HCT116 (cell line): ENCODE measurements at regions not wholly inside any gene's neighbourhood (a gene's known extent, or its start where the extent isn't known, plus 50 kb on each side); places are given as distances from the start of the nearest gene placed in this dataset.
A peak's percentile ranks its signal among the peaks of the same experiment; 100 is the strongest.

Experiments
- ATAC-seq: fragments of 200-7000 bp; cut with Tn5 transposase; 2 replicates; pipeline ENCODE4 v1.9.1; 2020; ENCODE audit warnings: mild to moderate bottlenecking, moderate library complexity
- BruUV-seq: library from RNA; stranded (reverse); fragments of 400-500 nt; replicated peaks from 2 replicates; lab custom pipeline; 2021; lab: Mats Ljungman, UMichigan
- CTCF ChIA-PET: fragments of 300-600 bp; sonication (Branson Sonifier 250); formaldehyde crosslinking; loops from one replicate; lab custom pipeline; 2021; ENCODE audit warnings: antibody characterized with exemption; lab: Charles Lee
- POLR2A ChIA-PET: fragments of 300-600, 350-600 bp; sonication (Branson Sonifier 250); formaldehyde crosslinking; loops from one replicate; lab custom pipeline; 2021; ENCODE audit warnings: antibody characterized with exemption; lab: Charles Lee
- RAD21 ChIA-PET, 2 experiments: fragments of 300-600 bp; sonication (Branson Sonifier 250); formaldehyde crosslinking; loops; one replicate each; lab custom pipeline; 2023; ENCODE audit warnings: low total read pairs in 2 of 2; ENCODE audit not compliant: uncharacterized antibody in 2 of 2, unreplicated experiment in 2 of 2, low non-redundant PET in 1 of 2; lab: Charles Lee
- DNase-seq: peaks from one replicate; pipeline ENCODE4 v3.0.0-alpha.2; 2010; ENCODE audit warnings: low read depth, low spot score
- H2AFZ ChIP-seq: fragments of 200-600 bp; shearing (Covaris generic), sonication (generic); 2 replicates; pipeline ENCODE4 v1.6.1; 2017; ENCODE audit warnings: low read depth, mixed run types, mixed read lengths, antibody characterized with exemption, low read length; ENCODE audit not compliant: poor library complexity, severe bottlenecking
- H3K27ac ChIP-seq: 2 replicates; pipeline ENCODE4 v1.5.1; 2012; ENCODE audit warnings: low read depth, low read length
- H3K27me3 ChIP-seq: fragments of 200-600 bp; sonication (generic); 2 replicates; pipeline ENCODE4 v1.6.1; 2016; ENCODE audit warnings: mixed run types, low read length, mixed read lengths; ENCODE audit not compliant: insufficient read depth
- H3K36me3 ChIP-seq, 2 experiments: fragments of 200-500 bp in 1 of 2; fragments of 200-600 bp in 1 of 2; sonication (Bioruptor generic) in 1 of 2; sonication (generic) in 1 of 2; 2 replicates each; pipeline versions ENCODE4 v1.5.1 to v1.6.1; 2014 to 2016; ENCODE audit warnings: low read length in 2 of 2, inconsistent platforms in 1 of 2, mixed read lengths in 1 of 2, mixed run types in 1 of 2; ENCODE audit not compliant: insufficient read depth in 2 of 2, control insufficient read depth in 1 of 2
- H3K4me1 ChIP-seq, 2 experiments: fragments of 200-600 bp in 1 of 2; sonication (generic) in 1 of 2; 2 replicates each; pipeline versions ENCODE4 v1.5.1 to v1.6.1; 2012 to 2017; ENCODE audit warnings: low read length in 2 of 2, inconsistent platforms in 1 of 2, mild to moderate bottlenecking in 1 of 2, mixed read lengths in 1 of 2, mixed run types in 1 of 2, moderate library complexity in 1 of 2; ENCODE audit not compliant: insufficient read depth in 2 of 2, control insufficient read depth in 1 of 2
- H3K4me2 ChIP-seq: fragments of 200-600 bp; sonication (generic); 2 replicates; pipeline ENCODE4 v1.6.1; 2017; ENCODE audit warnings: mixed run types, low read length, mixed read lengths
- H3K4me3 ChIP-seq, 2 experiments: fragments of 200-600 bp in 1 of 2; sonication (generic) in 1 of 2; replicated peaks in 1 of 2; 2 replicates each; pipeline ENCODE4 v1.5.1; 2011 to 2016; ENCODE audit warnings: low read length in 2 of 2, control low read depth in 1 of 2, low read depth in 1 of 2, mild to moderate bottlenecking in 1 of 2, mixed read lengths in 1 of 2, mixed run types in 1 of 2
- H3K79me2 ChIP-seq: fragments of 200-600 bp; sonication (generic); 2 replicates; pipeline ENCODE4 v1.6.1; 2017; ENCODE audit warnings: mild to moderate bottlenecking, mixed run types, low read length, moderate library complexity, mixed read lengths; ENCODE audit not compliant: insufficient read depth
- H3K9ac ChIP-seq: fragments of 200-600 bp; sonication (generic); 2 replicates; pipeline ENCODE4 v1.6.1; 2016; ENCODE audit warnings: low read length, mixed read lengths
- H3K9me2 ChIP-seq: fragments of 200-600 bp; sonication (generic), shearing (Covaris generic); 2 replicates; pipeline ENCODE4 v1.6.1; 2017; ENCODE audit warnings: mixed run types, mild to moderate bottlenecking, moderate library complexity; ENCODE audit not compliant: insufficient read depth
- H3K9me3 ChIP-seq, 2 experiments: fragments of 200-500 bp in 1 of 2; fragments of 200-600 bp in 1 of 2; sonication (Bioruptor generic) in 1 of 2; sonication (generic) in 1 of 2; 2 replicates each; pipeline ENCODE4 v1.6.1; 2014 to 2017; ENCODE audit warnings: low read length in 2 of 2, mixed read lengths in 2 of 2, inconsistent platforms in 1 of 2, low read depth in 1 of 2, mild to moderate bottlenecking in 1 of 2, mixed run types in 1 of 2, moderate library complexity in 1 of 2; ENCODE audit not compliant: control insufficient read depth in 1 of 2, insufficient read depth in 1 of 2
- H4K20me1 ChIP-seq: fragments of 200-600 bp; sonication (generic), shearing (Covaris generic); 2 replicates; pipeline ENCODE4 v1.6.1; 2017; ENCODE audit warnings: mixed run types, mild to moderate bottlenecking, moderate library complexity; ENCODE audit not compliant: insufficient read depth
- CEBPB ChIP-seq: IDR thresholded peaks from 2 replicates; pipeline ENCODE4 v1.6.1; 2012; ENCODE audit warnings: low read depth
- EZH2 ChIP-seq: fragments of 200-600 bp; sonication (generic); IDR thresholded peaks from 2 replicates; pipeline ENCODE4 v1.6.1; 2017; ENCODE audit warnings: antibody characterized with exemption, mixed run types
- FOSL1 ChIP-seq: IDR thresholded peaks from 2 replicates; pipeline ENCODE4 v1.6.1; 2012; ENCODE audit warnings: low read depth
- JUND ChIP-seq: IDR thresholded peaks from 2 replicates; pipeline ENCODE4 v1.6.1; 2012
- POLR2AphosphoS5 ChIP-seq: IDR thresholded peaks from 2 replicates; pipeline ENCODE4 v1.6.1; 2011; ENCODE audit warnings: mild to moderate bottlenecking, low read depth, low read length, moderate library complexity
- SIN3A ChIP-seq: IDR thresholded peaks from 2 replicates; pipeline ENCODE4 v1.6.1; 2012; ENCODE audit warnings: low read depth
- SP1 ChIP-seq: IDR thresholded peaks from 2 replicates; pipeline ENCODE4 v1.6.1; 2012; ENCODE audit warnings: low read depth
- SRF ChIP-seq: IDR thresholded peaks from 2 replicates; pipeline ENCODE4 v1.6.1; 2012; ENCODE audit warnings: low read depth
- TCF7L2 ChIP-seq: IDR thresholded peaks from 2 replicates; pipeline ENCODE4 v1.7.0; 2011; ENCODE audit warnings: borderline replicate concordance, inconsistent platforms; ENCODE audit not compliant: insufficient read depth, insufficient read length; ENCODE audit errors: extremely low read depth
- ZFX ChIP-seq: fragments of 450-650 bp; IDR thresholded peaks from 2 replicates; pipeline ENCODE4 v1.6.1; 2017
- intact Hi-C: fragments of 100-400 bp; cut with micrococcal nuclease; formaldehyde crosslinking; loops from 2 replicates; pipeline ENCODE4 v1.10.0; 2022
- TF ChIP-seq, protein P1 (sequence below): IDR thresholded peaks from 2 replicates; pipeline ENCODE4 v1.6.1; 2012

DNA sequence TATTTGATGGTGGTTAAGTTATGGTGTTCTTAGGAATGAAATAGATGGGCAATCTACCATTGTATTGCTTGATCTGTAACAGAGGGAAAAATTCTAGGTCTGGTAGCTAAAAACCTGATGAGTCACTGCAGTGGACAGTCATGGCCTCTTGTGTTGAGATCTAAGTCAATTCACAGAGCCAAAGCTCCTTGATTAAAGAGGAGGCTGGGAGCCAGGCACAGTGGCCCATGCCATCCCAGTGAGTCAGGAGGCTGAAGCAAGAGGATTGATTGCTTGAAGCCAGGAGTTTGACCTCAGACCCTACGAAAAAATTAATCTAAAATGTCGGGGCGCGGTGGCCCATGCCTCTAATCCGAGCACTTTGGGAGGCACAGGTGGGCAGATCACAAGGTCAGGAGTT, 67.1 kb upstream of the KPNA3 start:
- TF ChIP-seq JUND (peak; percentile 58; the same call in 1 of the 2 replicates), SP1 (peak; percentile 46; the same call in 1 of the 2 replicates), SRF (no peak), TCF7L2 (no peak), ZFX (no peak), FOSL1 (peak; percentile 50; the same call in 1 of the 2 replicates), POLR2AphosphoS5 (no peak)
- no peaks in the 10 kb centered on the region for H3K79me2 ChIP-seq
- peak overlapping the region; percentile 49 for H3K4me2 ChIP-seq
- peak overlapping the region; percentile 28 for H2AFZ ChIP-seq
- H4K20me1 ChIP-seq, result no peaks in the 10 kb centered on the region
- RAD21 ChIA-PET, result no interaction called here
- BruUV-seq, result no TSS peak
- H3K27me3 ChIP-seq, result no peaks in the 10 kb centered on the region
- intact Hi-C loops, result no loop called here
- peak; percentile 85 for ATAC-seq
- H3K4me3 ChIP-seq, result peak overlapping the region in 1 of 2 experiments; percentile 14; a peak in 1 of 4 replicates
- H3K9ac ChIP-seq, result no peak overlapping the region
- DNase-seq, result peak; percentile 60
- H3K27ac ChIP-seq, result peak overlapping the region; percentile 13; the same call in 1 of the 2 replicates
- H3K4me1 ChIP-seq, result peaks cover 3 to 36% of the 10 kb centered on the region in 2 experiments; a peak in 3 of 4 replicates
- H3K36me3 ChIP-seq, result no peaks in the 10 kb centered on the region
- CTCF ChIA-PET, result interaction anchor here (0.8 to 1.0 kb wide), 2 partner anchors 10 to 77 kb away, joined by 3 to 4 read pairs; partner anchors contain the start of gene SPRYD7
- H3K9me2 ChIP-seq, result no peaks in the 10 kb centered on the region
- POLR2A ChIA-PET, result interaction anchor here (0.6 kb wide), 1 partner anchor 67 kb away, joined by 3 read pairs; the partner anchor contains the start of gene KPNA3
- no peaks in the 10 kb centered on the region for H3K9me3 ChIP-seq

DNA sequence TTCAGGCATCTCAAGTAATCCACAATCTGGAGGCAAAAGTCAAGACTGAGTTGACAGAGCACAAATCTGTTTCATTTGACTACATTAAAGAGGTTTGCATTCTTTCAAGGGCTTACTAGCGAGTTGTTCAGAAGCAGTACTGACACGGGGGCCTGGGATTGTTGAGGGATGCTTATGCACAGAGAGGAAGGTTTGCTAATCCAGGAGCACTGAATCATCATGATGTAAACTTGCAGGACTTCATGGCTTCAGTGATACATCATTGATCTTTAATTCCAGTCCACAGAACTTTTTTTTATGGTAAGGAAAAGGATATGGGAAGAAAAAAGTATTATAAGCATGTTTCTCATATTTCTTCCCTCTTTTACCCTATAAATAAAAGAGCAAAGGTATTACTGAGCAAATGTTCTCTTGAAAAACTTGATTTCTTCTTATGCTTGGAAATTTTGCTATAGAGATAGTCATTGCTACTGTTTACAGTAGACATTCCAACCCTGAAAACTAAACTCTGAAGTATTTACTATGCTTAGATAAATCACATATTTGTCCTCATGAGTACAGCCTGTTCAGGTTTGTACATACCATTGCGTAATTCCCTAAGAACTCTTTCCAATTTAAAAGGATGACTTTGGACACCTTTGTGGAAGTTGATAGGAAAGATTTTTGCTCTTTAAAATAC, 65.8 kb upstream of the KPNA3 start:
- Histone ChIP-seq H3K4me3 (no peak overlapping the region), H2AFZ (peak overlapping the region; percentile 29), H3K27me3 (no peaks in the 10 kb centered on the region), H4K20me1 (no peaks in the 10 kb centered on the region), H3K9ac (no peak overlapping the region), H3K27ac (peak overlapping the region; percentile 16; the same call in 1 of the 2 replicates), H3K79me2 (no peaks in the 10 kb centered on the region), H3K9me2 (no peaks in the 10 kb centered on the region), H3K36me3 (no peaks in the 10 kb centered on the region), H3K4me1 (peaks cover 3 to 36% of the 10 kb centered on the region in 2 experiments; a peak in 3 of 4 replicates), H3K4me2 (peak overlapping the region; percentile 49), H3K9me3 (no peaks in the 10 kb centered on the region)
- intact Hi-C loops, result no loop called here
- RAD21 ChIA-PET, result no interaction called here
- BruUV-seq, result no TSS peak
- POLR2A ChIA-PET, result no interaction called here
- DNase-seq, result no peak
- TF ChIP-seq EZH2 (no peak), CEBPB (peak; percentile 77; the same call in 1 of the 2 replicates), FOSL1 (peak; percentile 28; the same call in 1 of the 2 replicates), SP1 (0 out of 2 replicates have a peak, but pooled peaks have one; percentile 9), JUND (0 out of 2 replicates have a peak, but pooled peaks have one; percentile 10), SIN3A (no peak)
- TF ChIP-seq, protein P1, sequence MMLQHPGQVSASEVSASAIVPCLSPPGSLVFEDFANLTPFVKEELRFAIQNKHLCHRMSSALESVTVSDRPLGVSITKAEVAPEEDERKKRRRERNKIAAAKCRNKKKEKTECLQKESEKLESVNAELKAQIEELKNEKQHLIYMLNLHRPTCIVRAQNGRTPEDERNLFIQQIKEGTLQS, result no peak
- CTCF ChIA-PET, result no interaction called here
- peak; percentile 51 for ATAC-seq
